HUES64 (cell line): ENCODE measurements at regions not wholly inside any gene's neighbourhood (a gene's known extent, or its start where the extent isn't known, plus 50 kb on each side); places are given as distances from the start of the nearest gene placed in this dataset.

Experiments used
- H3K27ac ChIP-seq: 2 replicates; pipeline ENCODE4 v1.7.0; 2013; ENCODE audit warnings: low read depth, low read length, inconsistent platforms
- H3K27me3 ChIP-seq: 2 replicates; pipeline ENCODE4 v1.6.1; 2013; ENCODE audit warnings: mild to moderate bottlenecking, low read length; ENCODE audit not compliant: insufficient read depth
- H3K36me3 ChIP-seq: 2 replicates; pipeline ENCODE4 v1.6.1; 2013; ENCODE audit warnings: mild to moderate bottlenecking, low read length; ENCODE audit not compliant: insufficient read depth
- H3K4me1 ChIP-seq: 2 replicates; pipeline ENCODE4 v1.6.1; 2013; ENCODE audit warnings: mild to moderate bottlenecking, low read length, moderate library complexity; ENCODE audit not compliant: insufficient read depth
- H3K4me3 ChIP-seq: 2 replicates; pipeline ENCODE4 v1.5.1; 2013; ENCODE audit warnings: mild to moderate bottlenecking, low read length, moderate library complexity
- H3K9ac ChIP-seq: 2 replicates; pipeline ENCODE4 v1.6.1; 2013; ENCODE audit warnings: mild to moderate bottlenecking, low read depth, low read length
- H3K9me3 ChIP-seq: 2 replicates; pipeline ENCODE4 v1.6.1; 2013; ENCODE audit warnings: low read depth, low read length; ENCODE audit not compliant: insufficient read depth
- WGBS: fragments of 150-250, 120-280 bp; methylation state at CpG from one replicate; pipeline ENCODE4 v1.1.7; 2013; ENCODE audit warnings: missing lambda C conversion rate; 5-methylcytosine and 5-hydroxymethylcytosine counted together

DNA sequence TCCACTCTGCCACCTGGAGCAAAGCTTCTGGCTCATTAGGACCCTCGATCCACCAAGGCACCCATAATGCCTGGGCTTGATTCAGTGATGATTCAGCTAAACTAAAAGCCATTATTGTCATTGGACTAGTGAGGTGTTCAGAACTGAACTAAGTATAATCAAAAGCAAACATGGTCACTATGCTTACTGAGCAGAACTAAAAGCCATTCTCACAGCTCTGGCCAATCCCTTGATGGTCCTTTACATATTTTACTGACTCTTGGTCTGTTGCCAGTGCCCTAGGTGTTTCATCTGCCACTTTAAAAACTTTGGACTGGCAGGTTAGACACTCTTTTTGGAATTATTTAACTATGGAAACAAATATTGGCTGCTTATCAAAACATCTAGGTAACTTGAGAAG, 703.5 kb downstream of the FAT4 start:
- Histone ChIP-seq H3K9ac (no peak overlapping the region), H3K27me3 (no peaks in the 10 kb centered on the region), H3K27ac (no peak overlapping the region), H3K9me3 (no peaks in the 10 kb centered on the region), H3K4me3 (no peak overlapping the region), H3K4me1 (no peaks in the 10 kb centered on the region), H3K36me3 (no peaks in the 10 kb centered on the region)
- WGBS: 100% methylated on average over 1 of the region's 1 CpG

GRCh38 chr4:126023896-126024295, 709.1 kb downstream of the FAT4 start:
- H3K27ac ChIP-seq: no peak overlapping the region
- H3K9me3 ChIP-seq: peaks cover 4% of the 10 kb centered on the region
- H3K9ac ChIP-seq: no peak overlapping the region
- H3K27me3 ChIP-seq: no peaks in the 10 kb centered on the region
- WGBS: 55% methylated on average over 2 of the region's 3 CpGs
- H3K36me3 ChIP-seq: no peaks in the 10 kb centered on the region
- no peak overlapping the region for H3K4me3 ChIP-seq
- no peaks in the 10 kb centered on the region for H3K4me1 ChIP-seq

- Histone ChIP-seq H3K4me3 (no peak overlapping the region), H3K9ac (no peak overlapping the region), H3K4me1 (no peaks in the 10 kb centered on the region), H3K27ac (no peak overlapping the region), H3K36me3 (no peaks in the 10 kb centered on the region), H3K9me3 (peaks cover 14% of the 10 kb centered on the region), H3K27me3 (no peaks in the 10 kb centered on the region)
- 90% methylated on average over 2 of the region's 2 CpGs for WGBS
Observed at GRCh38 chr4:126027601-126028000, 712.8 kb downstream of the FAT4 start.

DNA sequence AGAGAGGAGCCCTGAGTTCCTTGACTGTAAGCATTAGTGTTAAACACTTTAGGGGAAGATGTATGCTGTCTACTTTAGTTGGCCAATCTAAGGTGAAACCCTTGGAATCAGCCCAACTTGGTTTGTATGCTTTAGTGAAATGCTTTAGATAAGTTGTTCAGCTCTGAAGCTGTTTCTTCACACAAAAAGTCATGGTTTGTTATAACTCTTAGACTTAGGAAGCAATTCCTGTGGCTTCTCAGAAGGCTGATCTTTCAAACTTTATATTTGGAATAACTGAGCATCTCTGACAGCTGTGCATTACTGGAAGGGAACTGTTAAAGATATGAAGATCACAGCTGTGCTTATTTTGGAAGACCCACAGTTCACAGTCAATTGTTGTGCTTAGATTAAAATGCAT, 714.1 kb downstream of the FAT4 start:
- H3K4me3 ChIP-seq: no peak overlapping the region
- H3K9me3 ChIP-seq: peaks cover 14% of the 10 kb centered on the region
- H3K36me3 ChIP-seq: no peaks in the 10 kb centered on the region
- no peaks in the 10 kb centered on the region for H3K4me1 ChIP-seq
- no peak overlapping the region for H3K9ac ChIP-seq
- no peak overlapping the region for H3K27ac ChIP-seq
- H3K27me3 ChIP-seq: no peaks in the 10 kb centered on the region

GRCh38 chr4:126037231-126037630, 722.5 kb downstream of the FAT4 start:
- H3K36me3 ChIP-seq: no peaks in the 10 kb centered on the region
- H3K27ac ChIP-seq: no peak overlapping the region
- no peaks in the 10 kb centered on the region for H3K9me3 ChIP-seq
- no peaks in the 10 kb centered on the region for H3K4me1 ChIP-seq
- WGBS: 84% methylated on average over 2 of the region's 2 CpGs
- no peaks in the 10 kb centered on the region for H3K27me3 ChIP-seq
- no peak overlapping the region for H3K9ac ChIP-seq
- no peak overlapping the region for H3K4me3 ChIP-seq

GRCh38 chr4:126038502-126039144, 723.9 kb downstream of the FAT4 start:
- Histone ChIP-seq H3K4me3 (no peak overlapping the region), H3K27ac (no peak overlapping the region), H3K9me3 (no peaks in the 10 kb centered on the region), H3K4me1 (no peaks in the 10 kb centered on the region), H3K36me3 (no peaks in the 10 kb centered on the region), H3K9ac (no peak overlapping the region), H3K27me3 (no peaks in the 10 kb centered on the region)
- 95% methylated on average over 2 of the region's 2 CpGs for WGBS

- no peak overlapping the region for H3K9ac ChIP-seq
- no peaks in the 10 kb centered on the region for H3K36me3 ChIP-seq
- H3K27me3 ChIP-seq: no peaks in the 10 kb centered on the region
- no peaks in the 10 kb centered on the region for H3K9me3 ChIP-seq
- 63% methylated on average over 2 of the region's 2 CpGs for WGBS
- no peak overlapping the region for H3K27ac ChIP-seq
- no peak overlapping the region for H3K4me3 ChIP-seq
- H3K4me1 ChIP-seq: no peaks in the 10 kb centered on the region
Observed at GRCh38 chr4:126046081-126046614, 731.4 kb downstream of the FAT4 start.

- Histone ChIP-seq H3K4me1 (no peaks in the 10 kb centered on the region), H3K4me3 (no peak overlapping the region), H3K36me3 (no peaks in the 10 kb centered on the region), H3K9me3 (no peaks in the 10 kb centered on the region), H3K9ac (no peak overlapping the region), H3K27me3 (no peaks in the 10 kb centered on the region), H3K27ac (no peak overlapping the region)
- WGBS: 95% methylated on average over 1 of the region's 1 CpG
Observed at GRCh38 chr4:126047114-126047513, 732.4 kb downstream of the FAT4 start.

GRCh38 chr4:126051689-126052424, 737.1 kb downstream of the FAT4 start:
- H3K4me3 ChIP-seq: no peak overlapping the region
- H3K36me3 ChIP-seq: no peaks in the 10 kb centered on the region
- WGBS: no CpG with 5 or more reads among the region's 1 CpG
- H3K9ac ChIP-seq: no peak overlapping the region
- H3K27me3 ChIP-seq: no peaks in the 10 kb centered on the region
- no peak overlapping the region for H3K27ac ChIP-seq
- no peaks in the 10 kb centered on the region for H3K4me1 ChIP-seq
- H3K9me3 ChIP-seq: no peaks in the 10 kb centered on the region

GRCh38 chr4:126056116-126056650, 741.4 kb downstream of the FAT4 start:
- no peaks in the 10 kb centered on the region for H3K27me3 ChIP-seq
- no peaks in the 10 kb centered on the region for H3K36me3 ChIP-seq
- H3K9ac ChIP-seq: no peak overlapping the region
- no peaks in the 10 kb centered on the region for H3K4me1 ChIP-seq
- H3K4me3 ChIP-seq: no peak overlapping the region
- WGBS: no CpG with 5 or more reads among the region's 2 CpGs
- no peak overlapping the region for H3K27ac ChIP-seq
- no peaks in the 10 kb centered on the region for H3K9me3 ChIP-seq

DNA sequence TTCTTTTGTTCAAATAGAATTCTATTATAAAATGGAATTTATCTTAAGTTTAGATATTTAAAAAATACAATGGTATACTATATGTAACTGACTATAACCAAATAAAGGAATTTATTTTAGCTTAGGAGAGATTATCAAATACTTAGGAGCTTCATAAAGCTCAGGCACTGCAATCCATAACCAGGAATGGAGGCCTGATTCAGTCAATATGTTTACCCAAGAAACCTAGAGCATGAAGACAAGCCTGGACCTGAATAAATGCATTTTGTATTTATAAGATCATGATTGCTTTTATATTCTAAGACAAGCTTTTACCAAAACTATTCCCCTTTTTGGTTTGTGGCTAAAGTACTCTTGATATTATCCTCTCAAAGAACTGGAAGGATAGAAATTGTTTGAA, 742.6 kb downstream of the FAT4 start:
- Histone ChIP-seq H3K9me3 (no peaks in the 10 kb centered on the region), H3K27me3 (no peaks in the 10 kb centered on the region), H3K36me3 (no peaks in the 10 kb centered on the region), H3K27ac (no peak overlapping the region), H3K4me3 (no peak overlapping the region), H3K9ac (no peak overlapping the region), H3K4me1 (no peaks in the 10 kb centered on the region)
